ENCODE measurements at regions not wholly inside any gene's neighbourhood (a gene's known extent, or its start where the extent isn't known, plus 50 kb on each side); places are given as distances from the start of the nearest gene placed in this dataset.

DNA sequence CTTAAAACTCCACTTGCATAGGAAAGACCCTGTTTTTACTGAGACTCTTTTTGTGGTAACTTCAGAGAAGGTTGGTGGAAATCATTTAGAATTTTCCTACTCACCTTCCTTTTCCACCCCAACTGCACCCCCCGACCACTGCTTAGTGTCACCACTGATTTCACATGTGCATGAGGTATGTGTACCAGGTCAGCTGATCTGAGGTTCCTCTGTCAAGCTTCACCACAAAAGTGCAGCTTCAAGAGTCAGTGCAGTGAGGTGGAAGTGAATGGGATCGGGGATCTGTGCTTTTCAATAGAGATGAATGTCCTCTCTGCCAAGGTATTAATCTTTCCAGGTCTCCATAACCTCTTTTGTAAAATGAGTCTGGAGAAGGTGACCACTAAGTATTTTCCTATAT is 260.5 kb upstream of the WWC1 start:
- H3K4me3 ChIP-seq (ENCODE audit: low read depth, low read length), result no peak overlapping the region
- no peak for DNase-seq (ENCODE audit: low read depth)
- TF ChIP-seq, protein P1, sequence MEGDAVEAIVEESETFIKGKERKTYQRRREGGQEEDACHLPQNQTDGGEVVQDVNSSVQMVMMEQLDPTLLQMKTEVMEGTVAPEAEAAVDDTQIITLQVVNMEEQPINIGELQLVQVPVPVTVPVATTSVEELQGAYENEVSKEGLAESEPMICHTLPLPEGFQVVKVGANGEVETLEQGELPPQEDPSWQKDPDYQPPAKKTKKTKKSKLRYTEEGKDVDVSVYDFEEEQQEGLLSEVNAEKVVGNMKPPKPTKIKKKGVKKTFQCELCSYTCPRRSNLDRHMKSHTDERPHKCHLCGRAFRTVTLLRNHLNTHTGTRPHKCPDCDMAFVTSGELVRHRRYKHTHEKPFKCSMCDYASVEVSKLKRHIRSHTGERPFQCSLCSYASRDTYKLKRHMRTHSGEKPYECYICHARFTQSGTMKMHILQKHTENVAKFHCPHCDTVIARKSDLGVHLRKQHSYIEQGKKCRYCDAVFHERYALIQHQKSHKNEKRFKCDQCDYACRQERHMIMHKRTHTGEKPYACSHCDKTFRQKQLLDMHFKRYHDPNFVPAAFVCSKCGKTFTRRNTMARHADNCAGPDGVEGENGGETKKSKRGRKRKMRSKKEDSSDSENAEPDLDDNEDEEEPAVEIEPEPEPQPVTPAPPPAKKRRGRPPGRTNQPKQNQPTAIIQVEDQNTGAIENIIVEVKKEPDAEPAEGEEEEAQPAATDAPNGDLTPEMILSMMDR (IDR thresholded peaks at IDR 0.05; ENCODE audit: control insufficient read depth, extremely low read depth, insufficient read depth), result no peak

DNA sequence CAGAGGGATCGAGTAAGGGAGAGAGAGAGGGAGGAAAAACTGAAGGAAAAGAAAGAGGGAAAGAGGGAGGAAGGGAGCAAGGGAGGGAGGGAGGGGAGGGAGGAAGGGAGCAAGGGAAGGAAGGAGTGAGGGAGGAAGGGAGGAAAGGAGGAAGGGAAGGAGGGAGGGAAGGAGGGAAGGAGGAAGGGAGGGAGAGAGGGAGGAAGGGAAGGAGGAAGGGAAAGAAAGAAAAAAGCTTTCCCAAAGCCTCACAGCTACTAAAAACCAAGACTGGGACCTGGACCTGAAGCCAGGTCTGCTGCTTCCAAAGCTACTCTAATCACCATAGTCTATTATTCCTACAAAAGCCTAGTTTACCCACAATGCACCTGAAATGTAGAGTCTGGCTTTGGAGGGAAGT is 259.8 kb upstream of the WWC1 start:
- DNase-seq (ENCODE audit: low read depth), result no peak
- no peak overlapping the region for H3K4me3 ChIP-seq (ENCODE audit: low read depth, low read length)
- TF ChIP-seq, protein P1 (IDR thresholded peaks at IDR 0.05; ENCODE audit: control insufficient read depth, extremely low read depth, insufficient read depth), result no peak

DNA sequence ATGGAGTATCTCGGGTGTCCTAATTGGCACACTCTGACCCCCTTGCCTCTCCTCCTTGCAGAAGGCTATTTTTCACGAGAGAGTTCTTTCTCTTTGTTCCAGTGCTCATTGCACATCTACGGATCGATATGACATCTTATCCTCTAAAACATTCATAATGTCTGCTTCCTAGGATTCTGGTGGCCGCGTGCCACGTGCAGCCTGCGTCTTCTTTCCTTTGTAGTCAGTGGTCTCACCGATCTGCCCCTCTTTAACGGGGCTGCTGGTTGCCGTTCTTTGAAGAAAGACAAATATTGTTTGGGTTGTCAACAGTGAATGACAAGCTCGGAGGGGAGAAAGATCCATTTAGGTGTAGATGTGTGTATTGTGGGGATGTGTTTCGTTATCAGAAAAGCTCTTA is 252.4 kb upstream of the WWC1 start:
- no peak overlapping the region for H3K4me3 ChIP-seq (ENCODE audit: low read depth, low read length)
- DNase-seq (ENCODE audit: low read depth), result no peak
- TF ChIP-seq, protein P1 (IDR thresholded peaks at IDR 0.05; ENCODE audit: control insufficient read depth, extremely low read depth, insufficient read depth), result no peak

DNA sequence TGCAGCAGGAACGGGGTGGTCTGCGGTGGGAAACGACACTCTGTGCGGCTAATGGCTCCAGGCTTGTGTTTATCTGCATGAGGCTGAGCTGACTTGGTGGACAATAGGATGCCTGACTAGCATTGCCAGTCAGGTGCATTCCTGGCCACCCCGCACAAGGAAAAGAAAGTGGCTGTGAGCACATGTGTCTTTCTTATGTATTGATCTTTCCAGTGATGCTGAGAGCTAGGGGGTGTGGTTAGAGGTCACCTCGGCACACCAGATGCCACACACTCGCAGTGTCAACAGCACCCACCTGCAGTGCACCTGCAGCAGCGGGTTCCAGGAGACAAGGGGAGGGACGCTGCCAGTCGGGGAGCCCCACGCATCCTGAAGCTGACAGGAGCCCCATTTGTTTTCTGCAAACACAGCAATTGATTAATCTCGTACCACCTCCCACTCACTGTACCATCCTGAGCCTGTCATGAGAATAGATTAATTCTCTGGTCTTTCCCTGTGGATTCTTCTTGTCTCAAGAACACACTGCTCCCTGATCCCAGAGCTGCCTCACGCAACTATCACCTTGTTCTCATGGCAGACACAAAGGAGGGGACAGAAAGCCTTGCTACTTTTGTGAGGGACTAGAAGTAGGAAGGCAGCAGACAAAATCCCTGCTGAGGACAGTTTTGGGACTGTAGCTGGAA is 251.7 kb upstream of the WWC1 start:
- TF ChIP-seq, protein P1 (IDR thresholded peaks at IDR 0.05; ENCODE audit: control insufficient read depth, extremely low read depth, insufficient read depth), result no peak
- no peak overlapping the region for H3K4me3 ChIP-seq (ENCODE audit: low read depth, low read length)
- no peak for DNase-seq (ENCODE audit: low read depth)

DNA sequence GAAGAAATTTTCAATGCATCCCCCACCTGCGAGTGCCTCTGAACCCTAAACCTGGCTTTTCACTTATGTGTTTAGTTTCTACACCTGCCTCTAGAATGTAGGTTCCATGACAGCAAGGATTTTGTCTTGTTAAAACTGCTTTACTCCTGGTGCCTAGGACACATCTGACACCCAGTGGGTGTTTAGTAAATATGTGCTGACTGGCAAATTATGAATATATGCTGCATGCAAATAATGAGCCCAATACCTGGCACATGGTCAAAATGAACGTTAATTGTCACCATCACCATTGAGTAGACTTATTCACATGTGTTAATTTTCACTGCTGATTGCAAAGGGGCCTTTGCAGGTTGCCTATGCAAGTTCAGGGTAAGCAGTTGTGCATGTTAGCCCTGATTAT is 249.9 kb upstream of the WWC1 start:
- H3K4me3 ChIP-seq (ENCODE audit: low read depth, low read length), result no peak overlapping the region
- no peak for DNase-seq (ENCODE audit: low read depth)
- TF ChIP-seq, protein P1 (IDR thresholded peaks at IDR 0.05; ENCODE audit: control insufficient read depth, extremely low read depth, insufficient read depth), result no peak

DNA sequence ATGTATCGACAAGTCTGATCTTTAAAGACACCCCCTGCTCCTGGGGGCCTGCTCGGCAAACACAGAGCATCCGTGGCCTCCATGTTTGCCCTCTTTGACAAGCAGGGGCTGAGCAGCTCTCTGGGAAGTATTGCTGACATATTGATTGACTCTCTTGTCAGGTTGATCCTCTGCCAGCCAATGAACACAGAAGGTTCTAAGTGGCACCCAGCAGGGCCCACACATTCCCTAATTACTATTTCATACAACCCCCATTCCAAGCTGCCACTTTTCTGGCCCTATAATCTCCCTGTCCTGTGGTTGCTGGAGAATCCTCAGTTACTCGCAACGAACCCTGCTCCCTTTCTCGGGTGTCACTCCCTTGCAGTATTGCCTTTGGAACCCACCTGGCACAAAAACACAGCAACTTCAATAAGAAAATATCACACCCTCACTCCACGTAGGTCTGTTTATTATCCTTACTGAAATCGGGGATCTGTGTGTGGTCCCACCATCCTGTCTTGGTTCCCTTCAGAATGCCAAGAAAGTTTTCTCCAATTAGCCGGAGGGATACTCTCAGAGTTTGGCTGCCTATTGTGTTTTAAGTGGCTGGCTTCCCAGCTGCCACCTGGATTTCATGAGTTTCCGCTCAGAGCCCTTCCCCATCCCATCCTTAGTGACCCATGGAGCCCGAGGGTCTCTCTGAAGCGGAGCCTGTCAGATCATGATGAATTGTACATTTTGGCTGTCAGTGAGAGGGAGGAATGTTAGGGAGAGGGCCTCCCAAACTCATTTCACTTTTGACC is 249.0 kb upstream of the WWC1 start:
- TF ChIP-seq, protein P1 (IDR thresholded peaks at IDR 0.05; ENCODE audit: control insufficient read depth, extremely low read depth, insufficient read depth), result no peak
- H3K4me3 ChIP-seq (ENCODE audit: low read depth, low read length), result no peak overlapping the region
- no peak for DNase-seq (ENCODE audit: low read depth)

Measured in LNCaP clone FGC (cell line).